ENCODE measurements at regions not wholly inside any gene's neighbourhood (a gene's known extent, or its start where the extent isn't known, plus 50 kb on each side); places are given as distances from the start of the nearest gene placed in this dataset.
A peak's percentile ranks its signal among the peaks of the same experiment; 100 is the strongest.

- DNase-seq (ENCODE audit: low read depth), result no peak
Observed at GRCh38 chr18:77857678-77858655, 608.3 kb downstream of the GALR1 start.

GRCh38 chr18:77859634-77860033 lies 610.0 kb downstream of the GALR1 start:
- no peak for DNase-seq (ENCODE audit: low read depth)

GRCh38 chr18:77862066-77862757 lies 612.6 kb downstream of the GALR1 start:
- no peak for DNase-seq (ENCODE audit: low read depth)

GRCh38 chr18:77865853-77866252 lies 616.2 kb downstream of the GALR1 start:
- DNase-seq (ENCODE audit: low read depth), result no peak

GRCh38 chr18:77866351-77866750 lies 616.7 kb downstream of the GALR1 start:
- DNase-seq (ENCODE audit: low read depth), result no peak

GRCh38 chr18:77870199-77870598 lies 620.6 kb downstream of the GALR1 start:
- DNase-seq (ENCODE audit: low read depth), result no peak

GRCh38 chr18:77870894-77871293 lies 621.2 kb downstream of the GALR1 start:
- DNase-seq (ENCODE audit: low read depth), result no peak

GRCh38 chr18:77872166-77872565 lies 622.5 kb downstream of the GALR1 start:
- DNase-seq (ENCODE audit: low read depth), result no peak

GRCh38 chr18:77876319-77876865 lies 626.7 kb downstream of the GALR1 start:
- no peak for DNase-seq (ENCODE audit: low read depth)

GRCh38 chr18:77879829-77880228 lies 630.2 kb downstream of the GALR1 start:
- no peak for DNase-seq (ENCODE audit: low read depth)

GRCh38 chr18:77884454-77884853 lies 634.8 kb downstream of the GALR1 start:
- no peak for DNase-seq (ENCODE audit: low read depth)

- DNase-seq (ENCODE audit: low read depth), result no peak
Observed at GRCh38 chr18:77894060-77894459, 644.4 kb downstream of the GALR1 start.

- no peak for DNase-seq (ENCODE audit: low read depth)
Observed at GRCh38 chr18:77895250-77895649, 645.6 kb downstream of the GALR1 start.

- DNase-seq (ENCODE audit: low read depth), result no peak
Observed at GRCh38 chr18:77896586-77897252, 647.1 kb downstream of the GALR1 start.

GRCh38 chr18:77897606-77898005 lies 648.0 kb downstream of the GALR1 start:
- DNase-seq (ENCODE audit: low read depth), result no peak

- DNase-seq (ENCODE audit: low read depth), result peak; percentile 35
Observed at GRCh38 chr18:77899972-77900754, 650.5 kb downstream of the GALR1 start.

- DNase-seq (ENCODE audit: low read depth), result no peak
Observed at GRCh38 chr18:77905011-77905410, 655.4 kb downstream of the GALR1 start.

- DNase-seq (ENCODE audit: low read depth), result no peak
Observed at GRCh38 chr18:77905449-77906055, 655.9 kb downstream of the GALR1 start.

- DNase-seq (ENCODE audit: low read depth), result no peak
Observed at GRCh38 chr18:77906103-77906892, 656.6 kb downstream of the GALR1 start.

- no peak for DNase-seq (ENCODE audit: low read depth)
Observed at GRCh38 chr18:77910347-77910746, 660.7 kb downstream of the GALR1 start.
